Sigmoid colon (tissue), 4 donors: ENCODE measurements at regions not wholly inside any gene's neighbourhood (a gene's known extent, or its start where the extent isn't known, plus 50 kb on each side); places are given as distances from the start of the nearest gene placed in this dataset.

Source experiments
- EP300 ChIP-seq, 4 donors: sonication (generic); formaldehyde crosslinking; IDR thresholded peaks; one replicate each; pipeline ENCODE4 v1.6.1; 2017; ENCODE audit warnings: antibody characterized with exemption in 4 of 4
- POLR2A ChIP-seq, 2 donors: fragments of 450-650 bp; IDR thresholded peaks; one replicate each; pipeline ENCODE4 v1.6.1; 2016; ENCODE audit warnings: antibody characterized with exemption in 2 of 2, mild to moderate bottlenecking in 2 of 2, moderate library complexity in 2 of 2
- POLR2AphosphoS5 ChIP-seq, 4 donors: sonication (generic); formaldehyde crosslinking; IDR thresholded peaks; one replicate each; pipeline ENCODE4 v1.6.1; 2017; ENCODE audit warnings: antibody characterized with exemption in 4 of 4
- TF ChIP-seq, protein P1 (sequence below), 4 experiments: fragments of 450-650 bp in 3 of 4; fragments of 200-600 bp in 1 of 4; IDR thresholded peaks; one replicate each; pipeline ENCODE4 v1.5.1; 2016 to 2019; ENCODE audit warnings: antibody characterized with exemption in 4 of 4, mild to moderate bottlenecking in 3 of 4, moderate library complexity in 2 of 4

DNA sequence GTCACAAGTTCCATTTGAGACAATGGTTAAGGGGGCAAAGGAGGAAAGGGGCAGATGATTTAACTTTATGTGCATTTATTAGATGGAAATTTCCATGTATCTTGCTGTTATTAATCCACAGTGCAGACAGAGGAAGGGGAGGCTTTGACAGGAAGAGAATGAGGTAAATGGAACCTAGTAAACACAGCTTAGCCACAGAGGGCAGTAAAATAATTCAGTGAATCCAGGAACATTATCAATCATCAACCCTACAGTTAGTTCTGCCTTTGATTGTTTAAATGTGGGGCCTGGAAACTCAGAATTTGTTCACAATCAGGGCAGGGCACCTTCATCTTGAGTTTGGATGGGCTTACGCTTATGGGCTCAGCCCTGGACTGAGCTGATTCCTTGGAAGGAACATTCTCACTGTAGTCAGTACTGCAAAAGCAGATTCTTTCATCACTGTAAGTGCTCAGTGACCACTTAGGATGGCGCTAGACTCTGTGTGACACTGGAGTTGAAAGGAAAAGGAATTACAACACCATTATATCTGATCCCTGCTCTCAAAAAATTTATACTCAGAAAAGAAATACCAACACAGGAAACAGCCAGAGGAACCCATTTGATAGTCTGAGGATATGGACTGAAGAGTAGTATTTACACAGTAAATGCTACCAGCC is 169.5 kb downstream of the PIK3R1 start:
- TF ChIP-seq POLR2A (IDR thresholded peaks at IDR 0.05) (no peak), EP300 (IDR thresholded peaks at IDR 0.05) (no peak), POLR2AphosphoS5 (IDR thresholded peaks at IDR 0.05) (no peak)
- TF ChIP-seq, protein P1, sequence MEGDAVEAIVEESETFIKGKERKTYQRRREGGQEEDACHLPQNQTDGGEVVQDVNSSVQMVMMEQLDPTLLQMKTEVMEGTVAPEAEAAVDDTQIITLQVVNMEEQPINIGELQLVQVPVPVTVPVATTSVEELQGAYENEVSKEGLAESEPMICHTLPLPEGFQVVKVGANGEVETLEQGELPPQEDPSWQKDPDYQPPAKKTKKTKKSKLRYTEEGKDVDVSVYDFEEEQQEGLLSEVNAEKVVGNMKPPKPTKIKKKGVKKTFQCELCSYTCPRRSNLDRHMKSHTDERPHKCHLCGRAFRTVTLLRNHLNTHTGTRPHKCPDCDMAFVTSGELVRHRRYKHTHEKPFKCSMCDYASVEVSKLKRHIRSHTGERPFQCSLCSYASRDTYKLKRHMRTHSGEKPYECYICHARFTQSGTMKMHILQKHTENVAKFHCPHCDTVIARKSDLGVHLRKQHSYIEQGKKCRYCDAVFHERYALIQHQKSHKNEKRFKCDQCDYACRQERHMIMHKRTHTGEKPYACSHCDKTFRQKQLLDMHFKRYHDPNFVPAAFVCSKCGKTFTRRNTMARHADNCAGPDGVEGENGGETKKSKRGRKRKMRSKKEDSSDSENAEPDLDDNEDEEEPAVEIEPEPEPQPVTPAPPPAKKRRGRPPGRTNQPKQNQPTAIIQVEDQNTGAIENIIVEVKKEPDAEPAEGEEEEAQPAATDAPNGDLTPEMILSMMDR (IDR thresholded peaks at IDR 0.05) = no peak
